IMR-90 (cell line): ENCODE measurements at regions not wholly inside any gene's neighbourhood (a gene's known extent, or its start where the extent isn't known, plus 50 kb on each side); places are given as distances from the start of the nearest gene placed in this dataset.

Experiments used
- ATAC-seq: fragments of 200-7000 bp; cut with Tn5 transposase; 2 replicates; pipeline ENCODE4 v1.9.1; 2020; ENCODE audit warnings: low read depth, mild to moderate bottlenecking, moderate library complexity
- BruUV-seq: library from RNA; stranded (reverse); fragments of 400-500 nt; replicated peaks from 2 replicates; lab custom pipeline; 2021; lab: Mats Ljungman, UMichigan
- CTCF ChIA-PET: fragments of 300-600 bp; formaldehyde crosslinking; extraction: SDS; loops from one replicate; lab custom pipeline; 2021; ENCODE audit warnings: antibody characterized with exemption; lab: Yijun Ruan, JAX
- POLR2A ChIA-PET: fragments of 300-600 bp; sonication (Branson Sonifier 250); formaldehyde crosslinking; loops from one replicate; lab custom pipeline; 2022; ENCODE audit warnings: antibody characterized with exemption; ENCODE audit not compliant: unreplicated experiment; lab: Charles Lee
- DNase-seq: peaks from one replicate; pipeline ENCODE4 v3.0.0; 2013
- H2AFZ ChIP-seq: replicated peaks from 2 replicates; pipeline ENCODE3; 2013; ENCODE audit warnings: low read length, mild to moderate bottlenecking; ENCODE audit not compliant: poor library complexity
- H2AK5ac ChIP-seq: 2 replicates; pipeline ENCODE4 v1.6.1; 2013; ENCODE audit warnings: low read depth, low read length, inconsistent platforms
- H2AK9ac ChIP-seq: replicated peaks from 2 replicates; pipeline ENCODE3; 2013; ENCODE audit warnings: mild to moderate bottlenecking, low read depth, low read length, moderate library complexity; ENCODE audit not compliant: poor library complexity
- H2BK120ac ChIP-seq: 2 replicates; pipeline ENCODE4 v1.6.1; 2013; ENCODE audit warnings: low read depth, low read length, inconsistent platforms
- H2BK15ac ChIP-seq: 3 replicates; pipeline ENCODE4 v1.6.1; 2013; ENCODE audit warnings: low read depth, low read length, inconsistent platforms
- H2BK20ac ChIP-seq: 2 replicates; pipeline ENCODE4 v1.6.1; 2013; ENCODE audit warnings: low read depth, mild to moderate bottlenecking, inconsistent platforms, low read length, moderate library complexity
- H2BK5ac ChIP-seq: 2 replicates; pipeline ENCODE4 v1.6.1; 2013; ENCODE audit warnings: mild to moderate bottlenecking, low read depth, low read length, inconsistent platforms; ENCODE audit not compliant: poor library complexity, severe bottlenecking
- H3K14ac ChIP-seq: replicated peaks from 2 replicates; pipeline ENCODE4 v1.6.1; 2013; ENCODE audit warnings: low read depth, low read length, inconsistent platforms
- H3K18ac ChIP-seq: 2 replicates; pipeline ENCODE4 v1.6.1; 2013; ENCODE audit warnings: low read depth, low read length, control low read depth
- H3K23ac ChIP-seq: 2 replicates; pipeline ENCODE4 v1.6.1; 2013; ENCODE audit warnings: low read depth, low read length, inconsistent platforms
- H3K27ac ChIP-seq: 2 replicates; pipeline ENCODE4 v1.5.1; 2013; ENCODE audit warnings: mild to moderate bottlenecking, control low read depth, low read length; ENCODE audit not compliant: insufficient read depth
- H3K27me3 ChIP-seq: 2 replicates; pipeline ENCODE4 v1.6.1; 2013; ENCODE audit warnings: low read length; ENCODE audit not compliant: control insufficient read depth, insufficient read depth
- H3K36me3 ChIP-seq: 2 replicates; pipeline ENCODE4 v1.6.1; 2013; ENCODE audit warnings: low read length, mixed read lengths; ENCODE audit not compliant: control insufficient read depth, insufficient read depth
- H3K4ac ChIP-seq: 2 replicates; pipeline ENCODE4 v1.6.1; 2013; ENCODE audit warnings: low read depth, low read length, inconsistent platforms
- H3K4me1 ChIP-seq: 2 replicates; pipeline ENCODE4 v1.6.1; 2013; ENCODE audit warnings: low read length, mixed read lengths; ENCODE audit not compliant: control insufficient read depth, insufficient read depth
- H3K4me2 ChIP-seq: 2 replicates; pipeline ENCODE4 v1.6.1; 2013; ENCODE audit warnings: low read depth, mild to moderate bottlenecking, control low read depth, low read length, moderate library complexity
- H3K4me3 ChIP-seq: 2 replicates; pipeline ENCODE4 v1.5.1; 2013; ENCODE audit warnings: low read depth, mild to moderate bottlenecking, control low read depth, low read length, moderate library complexity; ENCODE audit not compliant: insufficient read depth
- H3K56ac ChIP-seq: 2 replicates; pipeline ENCODE4 v1.6.1; 2013; ENCODE audit warnings: low read length, inconsistent platforms; ENCODE audit not compliant: insufficient read depth; ENCODE audit errors: extremely low read depth
- H3K79me1 ChIP-seq, 2 experiments: 2 replicates each; pipeline ENCODE4 v1.6.1; 2013; ENCODE audit warnings: low read length in 2 of 2, inconsistent platforms in 1 of 2, low read depth in 1 of 2
- H3K9ac ChIP-seq: 2 replicates; pipeline ENCODE4 v1.6.1; 2013; ENCODE audit warnings: low read depth, low read length, control low read depth
- H3K9me1 ChIP-seq: 2 replicates; pipeline ENCODE4 v1.6.1; 2013; ENCODE audit warnings: low read length, inconsistent platforms; ENCODE audit not compliant: insufficient read depth
- H3K9me3 ChIP-seq: 2 replicates; pipeline ENCODE4 v1.6.1; 2013; ENCODE audit warnings: low read length; ENCODE audit not compliant: control insufficient read depth, insufficient read depth
- H4K20me1 ChIP-seq: 2 replicates; pipeline ENCODE4 v1.6.1; 2013; ENCODE audit warnings: low read length, inconsistent platforms; ENCODE audit not compliant: insufficient read depth
- H4K5ac ChIP-seq: 2 replicates; pipeline ENCODE4 v1.6.1; 2013; ENCODE audit warnings: mild to moderate bottlenecking, low read depth, low read length, control low read depth
- H4K8ac ChIP-seq, 2 experiments: 2 replicates each; pipeline ENCODE4 v1.6.1; 2013; ENCODE audit warnings: low read depth in 2 of 2, low read length in 2 of 2, control low read depth in 1 of 2, inconsistent platforms in 1 of 2
- H4K91ac ChIP-seq: 2 replicates; pipeline ENCODE4 v1.6.1; 2013; ENCODE audit warnings: low read depth, low read length, inconsistent platforms; ENCODE audit not compliant: insufficient read depth
- BHLHE40 ChIP-seq: fragments of 150-350 bp; IDR thresholded peaks from 2 replicates; pipeline ENCODE4 v1.6.1; 2016; ENCODE audit warnings: mild to moderate bottlenecking, low read depth, low read length
- CTCF ChIP-seq: conservative IDR thresholded peaks from 2 replicates; pipeline ENCODE4 v1.5.1; 2012; ENCODE audit warnings: mild to moderate bottlenecking, low read depth, low read length, improper control_type of control experiment
- ELK1 ChIP-seq: fragments of 150-350 bp; IDR thresholded peaks from 2 replicates; pipeline ENCODE4 v1.6.1; 2016; ENCODE audit warnings: low read depth, mild to moderate bottlenecking, low read length, moderate library complexity, borderline replicate concordance
- FOS ChIP-seq: fragments of 150-350 bp; IDR thresholded peaks from 2 replicates; pipeline ENCODE4 v1.6.1; 2016; ENCODE audit warnings: low read depth, low read length
- MXI1 ChIP-seq: IDR thresholded peaks from 2 replicates; pipeline ENCODE4 v1.6.1; 2012; ENCODE audit warnings: low read depth, mild to moderate bottlenecking, low read length, moderate library complexity, borderline replicate concordance
- NFE2L2 ChIP-seq: fragments of 150-350 bp; IDR thresholded peaks from 2 replicates; pipeline ENCODE4 v1.6.1; 2016; ENCODE audit warnings: low read depth, mild to moderate bottlenecking, low read length
- RFX5 ChIP-seq: IDR thresholded peaks from 2 replicates; pipeline ENCODE4 v1.8.0; 2012; ENCODE audit warnings: low read depth, mild to moderate bottlenecking, low read length, moderate library complexity
- SMC3 ChIP-seq: fragments of 150-350 bp; IDR thresholded peaks from 2 replicates; pipeline ENCODE4 v1.6.1; 2016; ENCODE audit warnings: low read depth, mild to moderate bottlenecking, antibody characterized with exemption, low read length, moderate library complexity
- dilution Hi-C: fragments of 300-500 bp; cut with HindIII; formaldehyde crosslinking; loops from one replicate; pipeline ENCODE4 v1.14.3; 2018; ENCODE audit warnings: low sequenced_read_pairs; ENCODE audit not compliant: unreplicated experiment
- in situ Hi-C: fragments of 300-500 bp; cut with MboI; formaldehyde crosslinking; loops from 3 replicates; pipeline ENCODE4 v1.14.3; 2019; ENCODE audit warnings: low sequenced_read_pairs, inconsistent platforms, mixed read lengths
- intact Hi-C: fragments of 100-400 bp; cut with micrococcal nuclease; formaldehyde crosslinking; loops from 2 replicates; pipeline ENCODE4 v1.10.0; 2022

- H3K9ac ChIP-seq, result no peak overlapping the region
- H2AFZ ChIP-seq, result no peak overlapping the region
- peaks cover 2% of the 10 kb centered on the region for H3K27me3 ChIP-seq
- H2BK5ac ChIP-seq, result no peak overlapping the region
- no peak overlapping the region for H4K91ac ChIP-seq
- no peaks in the 10 kb centered on the region for H3K9me3 ChIP-seq
- H3K23ac ChIP-seq, result no peak overlapping the region
- H4K8ac ChIP-seq, result no peak overlapping the region
- intact Hi-C loops (no loop called here), dilution Hi-C loops (no loop called here), in situ Hi-C loops (no loop called here)
- no peaks in the 10 kb centered on the region for H4K20me1 ChIP-seq
- no peak overlapping the region for H2BK120ac ChIP-seq
- ChIA-PET POLR2A (no interaction called here), CTCF (no interaction called here)
- no peak overlapping the region for H2AK5ac ChIP-seq
- H3K4me2 ChIP-seq, result no peak overlapping the region
- DNase-seq, result no peak
- no peaks in the 10 kb centered on the region for H3K79me1 ChIP-seq
- H3K4me1 ChIP-seq, result no peaks in the 10 kb centered on the region; the same call in 1 of the 2 replicates
- ATAC-seq, result no peak
- H2AK9ac ChIP-seq, result no peak overlapping the region
- no peaks in the 10 kb centered on the region for H3K9me1 ChIP-seq
- no peak overlapping the region for H4K5ac ChIP-seq
- no peak overlapping the region for H3K18ac ChIP-seq
- no peak overlapping the region for H3K56ac ChIP-seq
- TF ChIP-seq FOS (no peak), ELK1 (no peak), BHLHE40 (no peak), SMC3 (no peak), NFE2L2 (no peak), RFX5 (no peak), MXI1 (no peak), CTCF (no peak)
- no peak overlapping the region for H3K14ac ChIP-seq
- no peak overlapping the region for H2BK20ac ChIP-seq
- no peak overlapping the region for H3K4ac ChIP-seq
- H2BK15ac ChIP-seq, result no peak overlapping the region
- no TSS peak for BruUV-seq
- no peak overlapping the region for H3K27ac ChIP-seq
- no peaks in the 10 kb centered on the region for H3K36me3 ChIP-seq
- H3K4me3 ChIP-seq, result no peak overlapping the region
These were observed 183.3 kb upstream of the INTU start for GRCh38 chr4:127449449-127449848.
